HG02885 (cell line): ENCODE measurements at regions not wholly inside any gene's neighbourhood (a gene's known extent, or its start where the extent isn't known, plus 50 kb on each side); places are given as distances from the start of the nearest gene placed in this dataset.

Experiments
- ATAC-seq: cut with Tn5 transposase; IDR thresholded peaks from one replicate; pipeline ENCODE4 v1.9.1; 2021; ENCODE audit warnings: mild to moderate bottlenecking; ENCODE audit not compliant: unreplicated experiment, poor library complexity

DNA sequence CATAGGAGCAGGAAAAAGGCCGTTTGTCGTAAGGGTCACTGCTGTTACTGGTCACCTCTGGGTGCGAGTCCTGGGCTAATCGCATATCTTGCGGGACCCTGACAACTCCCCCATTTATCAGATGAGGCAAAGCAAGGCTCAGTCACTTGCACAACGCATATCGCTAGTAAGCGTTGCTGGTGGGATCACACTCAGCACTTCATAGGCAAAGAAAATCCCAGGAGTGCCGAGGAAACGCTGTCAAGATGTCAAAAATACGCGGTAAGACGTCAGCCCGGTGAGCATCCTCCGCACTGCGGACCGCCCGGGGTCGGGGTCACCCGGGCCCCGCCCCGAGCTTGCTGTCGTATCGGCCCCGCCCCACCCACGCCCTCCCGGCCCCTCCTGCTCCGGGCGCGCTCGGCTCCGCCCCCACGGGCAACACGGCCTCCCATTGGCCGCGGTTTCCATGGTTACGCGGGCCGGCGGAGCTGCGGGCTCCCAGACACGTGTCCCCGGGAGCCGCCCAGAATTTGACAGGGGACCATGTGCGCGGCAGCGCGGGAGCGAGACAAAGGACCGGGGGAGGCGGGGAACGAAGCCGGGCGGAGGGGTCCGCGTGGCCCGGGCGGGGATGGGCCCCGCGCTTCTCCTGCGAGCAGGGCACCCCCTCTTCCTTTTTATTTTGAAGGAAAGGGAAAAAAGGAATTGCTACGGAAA lies 80.2 kb upstream of the IER5L start:
- no peak for ATAC-seq

- ATAC-seq: no peak
Observed at GRCh38 chr9:129256959-129257713, 79.1 kb upstream of the IER5L start.

DNA sequence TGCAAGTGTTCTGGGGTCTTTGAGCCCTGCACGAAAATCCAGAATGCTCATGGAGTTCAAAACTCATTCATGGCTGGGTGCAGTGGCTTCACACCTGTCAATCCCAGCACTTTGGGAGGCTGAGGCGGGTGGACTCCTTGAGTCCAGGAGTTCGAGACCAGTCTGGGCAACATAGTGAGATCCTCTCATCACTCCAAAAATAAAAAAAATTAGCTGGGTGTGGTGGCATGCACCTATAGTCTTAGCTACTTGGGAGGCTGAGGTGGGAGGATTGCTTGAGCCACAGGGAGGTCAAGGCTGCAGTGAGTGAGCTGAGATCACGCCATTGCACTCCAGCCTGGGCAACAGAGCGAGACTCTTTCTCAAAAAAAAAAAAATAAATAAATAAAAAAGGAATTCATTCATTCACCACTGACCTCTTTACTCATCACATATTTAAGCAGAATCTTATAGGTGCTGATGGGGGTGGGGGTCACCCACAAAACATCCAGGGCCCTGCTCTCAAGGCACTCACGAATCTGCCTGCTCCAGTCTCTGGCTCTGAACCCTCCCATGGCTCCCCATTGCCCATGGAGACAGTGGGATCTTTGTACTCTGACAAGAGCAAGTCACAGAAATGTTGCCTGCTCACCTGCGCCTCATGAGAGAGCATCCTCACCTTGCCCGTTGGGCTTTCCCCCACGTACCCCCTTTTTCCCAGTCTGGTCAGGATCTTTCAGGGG lies 76.7 kb upstream of the IER5L start:
- ATAC-seq: no peak

DNA sequence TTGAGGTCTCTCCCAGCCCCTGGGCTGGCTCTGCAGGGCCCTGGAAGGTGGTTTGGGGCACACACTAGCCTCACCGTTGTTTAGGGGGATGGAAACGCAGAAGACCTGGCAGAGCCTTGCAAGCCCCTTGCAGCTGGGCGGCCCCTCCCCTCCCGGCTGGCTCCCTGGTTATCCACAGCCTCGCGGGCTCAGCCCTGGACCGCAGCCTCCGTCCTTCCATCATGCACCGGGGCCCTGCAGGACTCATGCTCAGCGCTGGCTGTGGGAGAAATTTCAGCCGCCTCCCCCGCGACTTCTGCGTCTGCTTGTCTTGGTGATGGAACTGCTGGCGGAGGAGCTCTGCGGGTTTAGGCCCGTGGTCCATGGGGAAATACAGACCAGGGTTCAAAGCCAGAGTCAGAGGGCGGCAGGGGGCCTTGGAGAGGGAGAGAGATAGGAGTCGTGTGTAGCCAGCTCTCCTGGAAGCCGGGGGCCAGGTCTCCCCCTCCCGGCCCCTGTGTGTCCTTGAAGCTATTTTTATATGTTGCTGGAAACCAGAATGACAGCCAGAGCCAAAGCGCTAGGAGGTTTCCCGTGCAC lies 75.8 kb upstream of the IER5L start:
- no peak for ATAC-seq

DNA sequence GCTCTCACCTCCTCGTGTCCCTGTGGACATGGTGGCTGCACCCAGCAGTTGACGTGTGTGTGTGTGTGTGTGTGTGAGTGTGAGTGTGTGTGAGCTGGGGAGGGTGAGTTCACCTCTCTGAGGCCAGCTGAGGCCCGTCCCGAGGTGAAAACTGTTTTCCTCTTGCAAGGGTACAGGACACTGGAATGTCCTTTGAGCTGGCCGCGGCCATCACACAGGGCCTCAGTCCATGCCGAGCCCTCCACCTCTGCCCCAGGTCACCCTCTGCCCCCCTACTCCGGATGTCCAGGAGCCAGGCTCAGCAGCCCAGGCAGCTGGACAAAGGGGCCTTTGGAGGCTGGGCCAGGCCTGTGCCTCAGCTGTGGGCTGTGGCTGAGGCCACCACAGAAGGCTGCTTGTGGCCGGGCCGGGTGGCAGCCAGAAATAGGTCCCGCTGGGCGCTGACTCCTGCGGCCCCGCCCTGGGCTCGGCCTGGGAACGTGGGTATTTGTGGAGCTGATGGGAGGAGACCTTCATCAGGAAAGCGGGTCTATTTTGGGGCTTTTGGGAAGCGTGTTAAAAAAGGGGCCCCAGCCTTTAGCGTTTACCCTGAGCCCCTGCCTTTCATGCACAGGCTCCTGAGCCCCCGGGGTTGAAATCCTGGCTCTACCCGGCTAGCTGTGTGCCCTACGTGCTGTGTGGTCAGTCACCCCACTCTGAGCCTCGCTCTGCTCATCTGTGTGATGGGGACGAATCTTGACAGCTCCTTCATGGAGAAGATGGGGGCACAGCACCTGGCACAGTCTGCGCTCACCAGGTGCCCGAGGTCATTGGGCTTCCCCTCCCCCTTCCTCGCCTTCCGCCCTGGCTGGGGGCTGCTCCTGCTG lies 75.1 kb upstream of the IER5L start:
- no peak for ATAC-seq

GRCh38 chr9:129250786-129251185 lies 72.7 kb upstream of the IER5L start:
- no peak for ATAC-seq

DNA sequence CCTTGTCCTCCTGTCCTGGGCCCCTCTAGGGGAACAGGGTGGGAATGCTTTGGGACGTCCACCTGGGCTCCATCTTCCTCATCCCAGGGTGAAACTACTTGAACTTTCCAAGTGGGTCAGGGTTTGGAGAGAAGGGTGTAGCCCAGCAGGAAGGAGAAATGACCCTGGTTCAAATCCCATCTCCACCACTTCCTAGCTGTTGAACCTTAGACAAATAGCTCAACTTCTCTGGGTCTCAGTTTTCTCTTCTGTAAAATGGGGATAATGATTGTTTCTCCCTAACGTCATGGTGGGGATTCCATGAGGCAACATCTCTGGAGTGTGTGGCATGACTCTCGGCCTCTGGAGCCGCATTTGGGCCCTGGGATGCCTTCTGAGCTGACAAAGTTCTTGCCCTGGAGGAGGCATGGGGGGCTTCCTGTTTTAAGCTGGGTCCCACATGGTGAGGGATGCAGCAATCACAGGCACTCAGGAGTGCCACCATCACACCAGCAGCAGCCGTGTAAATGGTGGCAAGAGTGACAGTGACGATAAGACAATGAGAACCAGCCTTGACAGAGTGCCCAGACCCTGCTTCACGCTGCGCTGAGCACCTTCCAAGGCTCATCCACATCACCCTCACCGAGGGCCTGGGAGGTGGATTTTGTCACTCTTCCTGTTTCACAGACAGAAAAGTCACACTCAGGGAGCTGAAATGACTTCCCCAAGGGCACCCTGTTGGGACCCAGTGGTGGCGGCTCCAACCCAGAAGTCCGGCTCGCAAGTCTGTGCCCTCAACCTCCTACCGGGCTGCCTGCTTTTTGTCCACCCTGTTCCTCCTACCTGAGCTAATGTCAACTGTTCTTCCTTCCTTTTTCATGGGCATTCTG lies 69.5 kb upstream of the IER5L start:
- no peak for ATAC-seq

GRCh38 chr9:129245276-129245675 lies 67.2 kb upstream of the IER5L start:
- no peak for ATAC-seq

GRCh38 chr9:129242971-129243561 lies 65.0 kb upstream of the IER5L start:
- no peak for ATAC-seq

GRCh38 chr9:129242191-129242941 lies 64.3 kb upstream of the IER5L start:
- no peak for ATAC-seq

GRCh38 chr9:129241725-129242124 lies 63.7 kb upstream of the IER5L start:
- no peak for ATAC-seq

DNA sequence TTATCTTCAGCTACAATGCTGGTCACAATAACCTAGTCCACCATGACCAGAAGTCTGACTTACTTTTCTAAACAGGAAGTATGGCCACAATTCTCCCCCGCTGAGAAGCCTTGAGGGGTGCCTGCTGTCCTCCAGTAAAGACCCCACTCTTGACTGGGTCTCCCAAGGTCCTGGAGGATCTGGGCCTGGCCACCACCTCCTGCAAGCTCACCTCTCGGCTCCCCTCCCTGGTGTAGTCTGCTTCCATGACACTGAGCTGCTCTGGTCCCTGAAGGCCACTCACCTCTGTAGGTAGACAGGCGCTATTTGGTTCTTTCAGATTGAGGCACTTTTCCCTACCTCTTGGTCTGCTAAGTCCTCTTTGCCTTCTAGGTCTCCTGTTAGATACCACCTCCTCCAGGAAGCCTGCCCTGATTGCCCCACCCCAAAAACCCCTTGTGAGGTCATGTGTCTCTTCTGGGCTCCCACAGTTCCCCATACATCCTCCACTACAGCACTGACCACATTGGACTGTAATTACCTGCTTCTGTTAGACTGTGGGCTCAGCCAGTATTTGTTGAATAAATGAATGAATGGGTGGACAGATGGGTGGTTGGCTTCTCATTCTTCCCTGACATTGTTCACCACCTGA lies 62.6 kb upstream of the IER5L start:
- no peak for ATAC-seq

DNA sequence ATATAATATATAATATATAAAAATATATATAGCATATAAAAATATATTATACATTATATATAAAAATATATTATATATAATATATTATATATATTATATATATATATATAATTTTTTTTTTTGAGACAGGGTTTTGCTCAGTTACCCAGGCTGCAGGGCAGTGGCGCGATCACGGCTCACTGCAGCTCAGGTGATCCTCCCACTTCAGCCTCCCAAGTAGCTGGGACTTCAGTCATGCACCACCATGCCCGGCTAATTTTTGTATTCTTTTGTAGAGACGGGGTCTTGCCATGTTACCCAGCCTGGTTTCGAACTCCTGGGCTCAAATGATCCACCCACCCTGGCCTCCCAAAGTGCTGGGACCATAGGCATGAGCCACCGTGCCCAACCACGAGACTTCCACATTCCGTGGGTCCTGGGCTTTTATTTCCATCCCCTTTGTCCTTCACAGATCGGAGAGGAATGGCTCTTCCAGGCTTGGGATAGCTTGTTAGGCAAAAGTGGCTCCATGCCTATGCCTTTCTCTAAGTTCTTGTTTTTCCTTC lies 62.0 kb upstream of the IER5L start:
- ATAC-seq: no peak

DNA sequence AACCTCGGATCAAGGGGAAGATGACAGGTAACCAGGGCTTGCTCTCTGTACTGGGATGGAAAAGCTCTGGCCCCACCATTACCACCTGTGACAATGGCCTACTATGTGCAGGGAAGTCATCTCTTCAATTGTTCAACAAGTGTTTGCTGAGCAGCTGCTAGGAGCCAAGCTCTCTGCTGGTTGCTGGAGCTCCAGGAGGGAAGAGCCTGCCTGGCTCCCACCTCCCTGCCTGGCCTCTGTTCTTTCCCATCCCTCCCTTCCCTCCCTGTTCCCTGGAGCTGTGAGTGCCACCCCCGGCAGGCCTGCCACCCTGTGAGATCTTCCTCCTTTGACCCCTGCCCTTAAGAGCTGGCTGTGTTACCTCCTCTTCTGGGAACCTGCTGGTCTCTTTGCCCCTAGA lies 59.7 kb upstream of the IER5L start:
- no peak for ATAC-seq

DNA sequence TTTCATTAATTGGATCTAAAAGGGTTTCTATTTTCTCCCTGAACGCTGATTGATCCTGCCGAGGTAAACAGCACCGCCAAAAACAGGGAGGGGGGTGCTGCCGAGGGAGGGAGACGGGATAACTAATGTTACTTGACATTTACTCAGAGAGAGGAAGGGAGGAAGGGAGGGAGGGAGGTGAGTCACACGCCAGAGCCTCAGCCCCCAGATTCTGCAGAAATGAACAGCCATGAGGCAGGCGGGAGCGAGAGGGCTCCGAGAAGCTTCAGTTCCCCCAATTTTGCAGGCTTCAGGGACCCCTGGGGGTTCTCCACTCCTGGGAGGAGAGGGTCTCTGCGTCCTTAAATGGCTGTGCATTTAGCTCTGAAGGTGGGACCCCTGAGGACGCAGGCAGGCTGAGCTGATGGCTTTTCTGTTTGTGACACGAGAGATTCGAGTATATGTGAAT lies 59.1 kb upstream of the IER5L start:
- no peak for ATAC-seq

DNA sequence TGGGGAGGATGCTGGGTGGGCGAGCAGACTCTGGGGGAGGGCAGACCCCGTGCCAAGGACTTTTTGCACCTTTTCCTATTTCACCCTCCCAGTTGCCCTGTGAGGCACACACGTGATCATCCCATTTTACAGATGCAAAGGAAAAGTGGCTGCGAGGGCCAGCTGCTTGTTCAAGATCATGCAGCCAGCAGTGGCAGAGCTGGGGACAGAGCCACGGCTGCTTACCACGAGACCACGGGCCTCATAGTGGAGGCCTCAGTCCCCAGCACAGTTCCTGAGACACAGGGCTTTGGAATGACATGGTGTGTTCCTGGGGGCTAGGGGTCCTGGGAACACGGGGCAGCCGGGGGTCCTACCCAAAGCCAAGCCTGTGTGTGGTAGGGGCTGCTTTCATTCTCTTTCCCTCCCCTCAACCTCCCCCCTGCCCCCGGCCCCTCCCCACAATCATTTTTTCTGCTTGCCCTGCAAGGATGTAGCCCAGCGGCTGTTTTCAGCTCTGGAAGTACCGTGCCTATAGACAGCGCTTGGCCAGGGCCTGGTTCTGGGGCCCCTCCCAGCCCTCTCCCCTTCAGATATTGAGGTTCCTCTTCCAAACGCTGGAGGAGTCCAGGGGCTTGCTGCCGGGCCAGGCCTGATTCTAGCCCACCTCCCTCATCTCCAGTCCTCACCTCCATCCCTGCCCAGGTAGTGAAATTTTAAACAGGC lies 58.5 kb upstream of the IER5L start:
- ATAC-seq: no peak

DNA sequence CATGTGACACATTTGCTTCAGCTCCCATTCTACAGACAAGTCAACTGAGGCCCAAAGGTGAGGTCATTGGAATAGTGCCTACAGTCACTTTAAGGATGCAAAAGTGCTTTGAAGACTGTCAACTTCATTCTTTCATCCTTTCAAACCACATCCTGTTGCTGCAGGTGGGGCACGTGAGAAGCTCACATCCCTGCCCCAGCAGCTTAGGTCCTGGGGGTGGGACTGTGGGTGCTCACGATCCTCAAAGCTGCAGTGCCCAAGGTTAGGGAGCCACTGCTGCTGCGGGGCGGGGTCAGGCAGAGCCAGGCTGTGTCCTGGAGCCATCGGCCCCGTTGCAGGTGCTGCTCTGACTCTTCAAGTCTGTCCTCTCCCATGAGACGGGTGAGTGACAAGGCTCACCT lies 57.9 kb upstream of the IER5L start:
- no peak for ATAC-seq
